Gastrocnemius medialis (tissue), 4 donors: ENCODE measurements at regions not wholly inside any gene's neighbourhood (a gene's known extent, or its start where the extent isn't known, plus 50 kb on each side); places are given as distances from the start of the nearest gene placed in this dataset.

Experiments used
- ATAC-seq, 2 donors: fragments of 150-250 bp; one replicate each; pipeline ENCODE4 v1.9.1; 2016
- DNase-seq, 2 donors: peaks; one replicate each; pipeline ENCODE4 v3.0.0-alpha.2; 2019
- H3K27ac ChIP-seq, 4 donors: fragments of 200-600 bp; sonication (generic); 1 replicate in 1 of 4; 2 replicates in 3 of 4; pipeline ENCODE4 v1.5.1; 2016 to 2018; ENCODE audit warnings: mild to moderate bottlenecking in 2 of 4, moderate library complexity in 1 of 4
- H3K27me3 ChIP-seq, 3 donors: fragments of 200-600 bp; sonication (generic) in 2 of 3; 1 replicate in 1 of 3; 2 replicates in 2 of 3; pipeline versions ENCODE4 v1.5.1 to v1.6.0; 2016 to 2019; ENCODE audit warnings: mild to moderate bottlenecking in 1 of 3, moderate library complexity in 1 of 3
- H3K36me3 ChIP-seq, 2 donors: fragments of 200-600 bp; sonication (generic) in 1 of 2; one replicate each; pipeline ENCODE4 v1.5.1; 2017 to 2018
- H3K4me1 ChIP-seq, 2 donors: fragments of 200-600 bp; sonication (generic) in 1 of 2; one replicate each; pipeline ENCODE4 v1.5.1; 2016 to 2017; ENCODE audit warnings: mild to moderate bottlenecking in 2 of 2
- H3K4me3 ChIP-seq, 4 donors: fragments of 200-600 bp; sonication (generic) in 3 of 4; 1 replicate in 1 of 4; 2 replicates in 3 of 4; pipeline ENCODE4 v1.5.1; 2016 to 2019; ENCODE audit warnings: mild to moderate bottlenecking in 2 of 4
- H3K9me3 ChIP-seq, 3 donors: fragments of 200-600 bp; sonication (generic) in 2 of 3; 1 replicate in 1 of 3; 2 replicates in 2 of 3; pipeline ENCODE4 v1.5.1; 2016 to 2019
- POLR2A ChIP-seq, 2 donors: fragments of 450-650 bp; IDR thresholded peaks; one replicate each; pipeline ENCODE4 v1.6.1; 2017; ENCODE audit warnings: antibody characterized with exemption in 2 of 2, mild to moderate bottlenecking in 2 of 2, moderate library complexity in 2 of 2
- in situ Hi-C, 4 donors: fragments of 200-750 bp; cut with MboI; loops; one replicate each; pipeline versions ENCODE4 v1.15.0 to v1.8.0; 2017; ENCODE audit warnings: low sequenced_read_pairs in 4 of 4
- intact Hi-C: fragments of 100-400 bp; cut with DNase I; formaldehyde crosslinking; loops from one replicate; pipeline ENCODE4 v1.15.1; 2023; ENCODE audit warnings: low total_unique reads
- TF ChIP-seq, protein P1 (sequence below), 5 experiments: fragments of 450-650 bp in 3 of 5; fragments of 200-600 bp in 2 of 5; sonication (generic) in 2 of 5; IDR thresholded peaks in 4 of 5; conservative IDR thresholded peaks in 1 of 5; 1 replicate in 4 of 5; 2 replicates in 1 of 5; pipeline ENCODE4 v1.5.1; 2016 to 2019; ENCODE audit warnings: antibody characterized with exemption in 5 of 5, mild to moderate bottlenecking in 3 of 5, moderate library complexity in 3 of 5

DNA sequence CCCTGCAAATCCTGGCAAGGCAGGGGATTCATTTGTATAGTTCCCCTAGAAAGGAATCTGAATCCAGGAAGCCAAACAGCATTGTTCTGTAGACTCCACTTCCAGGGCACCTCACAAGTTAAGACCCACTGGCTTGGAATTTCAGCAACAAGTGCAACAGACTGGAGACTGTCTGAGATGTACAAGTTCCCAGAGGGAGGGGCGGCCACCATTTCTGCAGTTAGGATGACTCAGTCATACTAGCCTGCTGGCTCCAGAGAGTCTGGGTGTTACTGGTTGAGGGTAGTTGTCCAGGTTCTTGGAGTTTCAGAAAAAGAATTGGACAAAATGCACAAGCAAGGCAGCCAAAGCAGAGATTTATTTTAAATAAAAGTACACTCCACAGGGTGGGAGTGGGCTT is 384.2 kb downstream of the DSC3 start:
- DNase-seq (no peak), ATAC-seq (no peak)
- in situ Hi-C loops (no loop called here), intact Hi-C loops (no loop called here)
- Histone ChIP-seq H3K4me3 (no peak overlapping the region), H3K36me3 (no peaks in the 10 kb centered on the region), H3K9me3 (no peaks in the 10 kb centered on the region), H3K27ac (no peak overlapping the region), H3K4me1 (no peaks in the 10 kb centered on the region), H3K27me3 (no peaks in the 10 kb centered on the region)
- TF ChIP-seq, protein P1, sequence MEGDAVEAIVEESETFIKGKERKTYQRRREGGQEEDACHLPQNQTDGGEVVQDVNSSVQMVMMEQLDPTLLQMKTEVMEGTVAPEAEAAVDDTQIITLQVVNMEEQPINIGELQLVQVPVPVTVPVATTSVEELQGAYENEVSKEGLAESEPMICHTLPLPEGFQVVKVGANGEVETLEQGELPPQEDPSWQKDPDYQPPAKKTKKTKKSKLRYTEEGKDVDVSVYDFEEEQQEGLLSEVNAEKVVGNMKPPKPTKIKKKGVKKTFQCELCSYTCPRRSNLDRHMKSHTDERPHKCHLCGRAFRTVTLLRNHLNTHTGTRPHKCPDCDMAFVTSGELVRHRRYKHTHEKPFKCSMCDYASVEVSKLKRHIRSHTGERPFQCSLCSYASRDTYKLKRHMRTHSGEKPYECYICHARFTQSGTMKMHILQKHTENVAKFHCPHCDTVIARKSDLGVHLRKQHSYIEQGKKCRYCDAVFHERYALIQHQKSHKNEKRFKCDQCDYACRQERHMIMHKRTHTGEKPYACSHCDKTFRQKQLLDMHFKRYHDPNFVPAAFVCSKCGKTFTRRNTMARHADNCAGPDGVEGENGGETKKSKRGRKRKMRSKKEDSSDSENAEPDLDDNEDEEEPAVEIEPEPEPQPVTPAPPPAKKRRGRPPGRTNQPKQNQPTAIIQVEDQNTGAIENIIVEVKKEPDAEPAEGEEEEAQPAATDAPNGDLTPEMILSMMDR (IDR thresholded peaks at IDR 0.05 in 4 of 5, conservative IDR thresholded peaks at IDR 0.05 in 1 of 5): no peak
- TF ChIP-seq POLR2A (IDR thresholded peaks at IDR 0.05): no peak

GRCh38 chr18:30652387-30652786 is 390.2 kb downstream of the DSC3 start:
- Histone ChIP-seq H3K27me3 (no peaks in the 10 kb centered on the region), H3K36me3 (no peaks in the 10 kb centered on the region), H3K9me3 (no peaks in the 10 kb centered on the region), H3K27ac (no peak overlapping the region), H3K4me3 (no peak overlapping the region), H3K4me1 (no peaks in the 10 kb centered on the region)
- no peak for DNase-seq
- intact Hi-C loops (no loop called here), in situ Hi-C loops (no loop called here)
- no peak for ATAC-seq
- no peak for TF ChIP-seq POLR2A (IDR thresholded peaks at IDR 0.05)
- TF ChIP-seq, protein P1 (IDR thresholded peaks at IDR 0.05 in 4 of 5, conservative IDR thresholded peaks at IDR 0.05 in 1 of 5): no peak

DNA sequence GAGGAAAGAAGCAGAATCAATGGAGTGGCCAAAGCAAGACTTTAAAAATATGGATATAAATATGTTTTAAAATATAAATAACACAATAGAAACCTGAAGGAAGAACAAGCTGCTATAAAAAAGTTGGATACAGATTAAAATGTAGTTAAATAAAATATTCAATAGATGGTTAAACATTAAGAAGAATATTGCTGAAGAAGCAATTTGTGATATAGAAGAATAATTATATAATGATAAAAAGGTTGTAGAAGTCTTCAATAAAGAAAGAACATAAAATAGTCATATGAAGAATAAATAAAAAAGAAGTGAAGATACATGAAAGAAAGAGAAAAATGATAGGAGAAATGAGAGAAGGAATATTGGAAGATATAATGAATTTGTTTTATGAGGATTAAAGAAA is 392.0 kb downstream of the DSC3 start:
- no peaks in the 10 kb centered on the region for H3K36me3 ChIP-seq
- H3K4me1 ChIP-seq: no peaks in the 10 kb centered on the region
- TF ChIP-seq POLR2A (IDR thresholded peaks at IDR 0.05): no peak
- TF ChIP-seq, protein P1 (IDR thresholded peaks at IDR 0.05 in 4 of 5, conservative IDR thresholded peaks at IDR 0.05 in 1 of 5): no peak
- in situ Hi-C loops: no loop called here
- DNase-seq (no peak), ATAC-seq (no peak)
- no peak overlapping the region for H3K27ac ChIP-seq
- H3K9me3 ChIP-seq: no peaks in the 10 kb centered on the region
- intact Hi-C loops: no loop called here
- no peak overlapping the region for H3K4me3 ChIP-seq
- no peaks in the 10 kb centered on the region for H3K27me3 ChIP-seq

DNA sequence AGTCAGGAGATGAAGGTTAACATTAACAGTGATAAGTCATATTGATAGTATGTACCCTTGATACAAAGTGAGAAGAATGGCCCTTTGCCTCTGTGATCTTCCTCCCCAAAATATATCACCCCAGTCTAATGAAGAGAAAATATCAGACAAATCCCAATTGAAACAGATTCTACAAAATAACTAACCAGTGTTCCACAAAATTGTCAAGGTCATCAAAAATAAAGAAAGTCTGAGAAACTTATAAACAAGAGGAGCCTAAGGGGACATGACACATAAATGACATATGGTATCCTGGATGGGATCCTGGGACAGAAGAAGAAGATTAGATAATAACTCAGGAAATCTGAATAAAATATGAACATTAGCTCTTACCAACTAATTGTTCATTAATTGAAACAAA is 398.4 kb downstream of the DSC3 start:
- no peaks in the 10 kb centered on the region for H3K36me3 ChIP-seq
- no peak overlapping the region for H3K27ac ChIP-seq
- no peaks in the 10 kb centered on the region for H3K4me1 ChIP-seq
- intact Hi-C loops: no loop called here
- no peaks in the 10 kb centered on the region for H3K9me3 ChIP-seq
- H3K4me3 ChIP-seq: no peak overlapping the region
- in situ Hi-C loops: no loop called here
- H3K27me3 ChIP-seq: no peaks in the 10 kb centered on the region
- no peak for DNase-seq
- TF ChIP-seq, protein P1 (IDR thresholded peaks at IDR 0.05 in 4 of 5, conservative IDR thresholded peaks at IDR 0.05 in 1 of 5): no peak
- TF ChIP-seq POLR2A (IDR thresholded peaks at IDR 0.05): no peak
- no peak for ATAC-seq

DNA sequence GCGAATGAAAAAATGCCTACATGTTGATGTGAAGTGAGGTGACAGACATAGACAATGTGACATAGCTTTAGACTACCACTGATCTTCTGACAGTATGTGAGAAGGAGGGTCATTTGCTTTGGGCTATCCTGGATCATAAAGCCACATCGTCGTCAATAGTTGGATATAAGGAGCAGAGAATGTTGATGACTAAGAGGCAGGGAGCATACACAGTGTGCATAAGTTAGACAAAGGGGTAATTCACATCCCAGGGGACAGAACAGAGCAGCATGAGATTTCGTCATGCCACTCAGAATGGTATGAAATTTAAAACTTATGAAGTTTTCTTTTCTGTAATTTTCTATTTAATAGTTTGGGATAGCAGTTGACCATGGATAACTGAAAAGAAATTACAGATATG is 403.2 kb downstream of the DSC3 start:
- Histone ChIP-seq H3K36me3 (no peaks in the 10 kb centered on the region), H3K4me3 (no peak overlapping the region), H3K27me3 (no peaks in the 10 kb centered on the region), H3K9me3 (no peaks in the 10 kb centered on the region), H3K4me1 (no peaks in the 10 kb centered on the region), H3K27ac (no peak overlapping the region)
- intact Hi-C loops (no loop called here), in situ Hi-C loops (no loop called here)
- no peak for TF ChIP-seq POLR2A (IDR thresholded peaks at IDR 0.05)
- TF ChIP-seq, protein P1 (IDR thresholded peaks at IDR 0.05 in 4 of 5, conservative IDR thresholded peaks at IDR 0.05 in 1 of 5): no peak
- no peak for DNase-seq
- ATAC-seq: no peak
